ENCODE measurements at regions not wholly inside any gene's neighbourhood (a gene's known extent, or its start where the extent isn't known, plus 50 kb on each side); places are given as distances from the start of the nearest gene placed in this dataset.
"Not testable (repeated sequence)": the region's sequence is repeated elsewhere in the genome, so short reads cannot be mapped to it uniquely, and the experiment has no call there.

- DNase-seq (ENCODE audit: low read depth in 2 of 2) = no peak
Observed at GRCh38 chr2:145935016-145935415, 1415.1 kb upstream of the ZEB2 start.

GRCh38 chr2:145931781-145932395 lies 1412.0 kb upstream of the ZEB2 start:
- DNase-seq (ENCODE audit: low read depth in 2 of 2) = no peak

- no peak for DNase-seq (ENCODE audit: low read depth in 2 of 2)
Observed at GRCh38 chr2:145930318-145930717, 1410.4 kb upstream of the ZEB2 start.

GRCh38 chr2:145927131-145927950 lies 1407.4 kb upstream of the ZEB2 start:
- no peak for DNase-seq (ENCODE audit: low read depth in 2 of 2)

- DNase-seq (ENCODE audit: low read depth in 2 of 2) = no peak
Observed at GRCh38 chr2:145925591-145925990, 1405.7 kb upstream of the ZEB2 start.

GRCh38 chr2:145919477-145919876 lies 1399.6 kb upstream of the ZEB2 start:
- no peak for DNase-seq (ENCODE audit: low read depth in 2 of 2)

GRCh38 chr2:145918951-145919350 lies 1399.0 kb upstream of the ZEB2 start:
- no peak for DNase-seq (ENCODE audit: low read depth in 2 of 2)

GRCh38 chr2:145916799-145917198 lies 1396.9 kb upstream of the ZEB2 start:
- DNase-seq (ENCODE audit: low read depth in 2 of 2) = no peak

- DNase-seq (ENCODE audit: low read depth in 2 of 2) = no peak
Observed at GRCh38 chr2:145914716-145915115, 1394.8 kb upstream of the ZEB2 start.

- DNase-seq (ENCODE audit: low read depth in 2 of 2) = no peak
Observed at GRCh38 chr2:145910416-145910815, 1390.5 kb upstream of the ZEB2 start.

- DNase-seq (ENCODE audit: low read depth in 2 of 2) = no peak
Observed at GRCh38 chr2:145909766-145910165, 1389.8 kb upstream of the ZEB2 start.

- no peak for DNase-seq (ENCODE audit: low read depth in 2 of 2)
Observed at GRCh38 chr2:145909175-145909755, 1389.3 kb upstream of the ZEB2 start.

- DNase-seq (ENCODE audit: low read depth in 2 of 2) = no peak
Observed at GRCh38 chr2:145906354-145906753, 1386.4 kb upstream of the ZEB2 start.

- no peak for DNase-seq (ENCODE audit: low read depth in 2 of 2)
Observed at GRCh38 chr2:145905371-145905770, 1385.5 kb upstream of the ZEB2 start.

- no peak for DNase-seq (ENCODE audit: low read depth in 2 of 2)
Observed at GRCh38 chr2:145897151-145897550, 1377.2 kb upstream of the ZEB2 start.

- DNase-seq (ENCODE audit: low read depth in 2 of 2) = no peak
Observed at GRCh38 chr2:145887915-145888314, 1368.0 kb upstream of the ZEB2 start.

GRCh38 chr2:145880997-145881396 lies 1361.1 kb upstream of the ZEB2 start:
- DNase-seq (ENCODE audit: low read depth in 2 of 2) = not testable (repeated sequence)

GRCh38 chr2:145875016-145875415 lies 1355.1 kb upstream of the ZEB2 start:
- no peak for DNase-seq (ENCODE audit: low read depth in 2 of 2)

- DNase-seq (ENCODE audit: low read depth in 2 of 2) = no peak
Observed at GRCh38 chr2:145874466-145874865, 1354.5 kb upstream of the ZEB2 start.

- DNase-seq (ENCODE audit: low read depth in 2 of 2) = no peak
Observed at GRCh38 chr2:145864501-145864900, 1344.6 kb upstream of the ZEB2 start.

- no peak for DNase-seq (ENCODE audit: low read depth in 2 of 2)
Observed at GRCh38 chr2:145861940-145862339, 1342.0 kb upstream of the ZEB2 start.

GRCh38 chr2:145860083-145860482 lies 1340.2 kb upstream of the ZEB2 start:
- DNase-seq (ENCODE audit: low read depth in 2 of 2) = no peak

- DNase-seq (ENCODE audit: low read depth in 2 of 2) = no peak
Observed at GRCh38 chr2:145855142-145855541, 1335.2 kb upstream of the ZEB2 start.

Measured in stimulated activated CD8-positive, alpha-beta memory T cell treated with anti-CD3 and anti-CD28 coated beads, Interleukin-2, amount 100 ng/mL, for 1 hour (primary cell).